GM12878 (cell line): ENCODE measurements at regions not wholly inside any gene's neighbourhood (a gene's known extent, or its start where the extent isn't known, plus 50 kb on each side); places are given as distances from the start of the nearest gene placed in this dataset.

Experiments used
- ATAC-seq: fragments of 200-7000 bp; cut with Tn5 transposase; 3 replicates; pipeline ENCODE4 v1.9.1; 2020; ENCODE audit warnings: mild to moderate bottlenecking, moderate library complexity
- BruUV-seq: library from RNA; stranded (reverse); fragments of 400-500 nt; replicated peaks from 2 replicates; lab custom pipeline; 2021; lab: Mats Ljungman, UMichigan
- CTCF ChIA-PET: fragments of 300-600 bp; sonication (Branson Sonifier 250); formaldehyde crosslinking; extraction: SDS; loops from one replicate; lab custom pipeline; 2021; ENCODE audit warnings: inconsistent platforms; lab: Yijun Ruan, JAX
- POLR2A ChIA-PET: fragments of 350-600 bp; formaldehyde crosslinking; extraction: SDS; loops from one replicate; lab custom pipeline; 2021; ENCODE audit warnings: inconsistent platforms; lab: Charles Lee
- RAD21 ChIA-PET: fragments of 300-600 bp; sonication (Branson Sonifier 250); formaldehyde crosslinking; loops from one replicate; lab custom pipeline; 2023; ENCODE audit warnings: antibody characterized with exemption; ENCODE audit not compliant: unreplicated experiment; lab: Charles Lee
- SMC1A ChIA-PET: fragments of 300-600 bp; sonication (Branson Sonifier 250); formaldehyde crosslinking; loops from one replicate; lab custom pipeline; 2023; ENCODE audit not compliant: unreplicated experiment, uncharacterized antibody; lab: Charles Lee
- DNase-seq: peaks from one replicate; pipeline ENCODE4 v3.0.0-alpha.2; 2011; ENCODE audit warnings: low read depth, low spot score
- FAIRE-seq: peaks from 3 replicates; lab custom pipeline; 2011; peaks lifted over from hg19 to GRCh38; lab: Jason Lieb, UNC
- H2AFZ ChIP-seq: 2 replicates; pipeline ENCODE4 v1.6.0; 2011; ENCODE audit warnings: low read depth, low read length, control low read depth; ENCODE audit not compliant: control insufficient read depth
- H3K27ac ChIP-seq: 2 replicates; pipeline ENCODE4 v1.5.1; 2011; ENCODE audit warnings: control low read depth; ENCODE audit not compliant: control insufficient read depth, insufficient read depth
- H3K27me3 ChIP-seq, 2 experiments: replicated peaks in 1 of 2; 2 replicates each; pipeline versions ENCODE4 v1.6.0 to v1.6.1; 2011; ENCODE audit warnings: low read length in 1 of 2; ENCODE audit not compliant: control insufficient read depth in 2 of 2, insufficient read depth in 2 of 2
- H3K36me3 ChIP-seq, 2 experiments: 2 replicates each; pipeline ENCODE4 v1.5.1; 2011; ENCODE audit warnings: low read length in 1 of 2; ENCODE audit not compliant: control insufficient read depth in 2 of 2, insufficient read depth in 2 of 2
- H3K4me1 ChIP-seq: 2 replicates; pipeline ENCODE4 v1.6.1; 2011; ENCODE audit warnings: mild to moderate bottlenecking, low read length, moderate library complexity, mixed read lengths; ENCODE audit not compliant: control insufficient read depth, insufficient read depth
- H3K4me2 ChIP-seq: 2 replicates; pipeline ENCODE4 v1.6.0; 2011; ENCODE audit warnings: control low read depth; ENCODE audit not compliant: control insufficient read depth, insufficient read depth
- H3K4me3 ChIP-seq: fragments of 200-600 bp; sonication (generic); 2 replicates; pipeline ENCODE4 v1.5.1; 2016
- H3K79me2 ChIP-seq: 2 replicates; pipeline ENCODE4 v1.6.0; 2011; ENCODE audit warnings: low read length; ENCODE audit not compliant: control insufficient read depth, insufficient read depth
- H3K9ac ChIP-seq: 2 replicates; pipeline ENCODE4 v1.8.0; 2011; ENCODE audit warnings: low read length, control low read depth, mixed read lengths; ENCODE audit not compliant: control insufficient read depth, insufficient read depth
- H3K9me3 ChIP-seq: replicated peaks from 3 replicates; pipeline ENCODE4 v1.5.1; 2011; ENCODE audit warnings: mild to moderate bottlenecking, low read length; ENCODE audit not compliant: control insufficient read depth, insufficient read depth
- H4K20me1 ChIP-seq: 2 replicates; pipeline ENCODE4 v1.6.0; 2011; ENCODE audit not compliant: control insufficient read depth, insufficient read depth
- ATF2 ChIP-seq: IDR thresholded peaks from 2 replicates; pipeline ENCODE4 v1.6.1; 2012; ENCODE audit warnings: low read length, inconsistent platforms
- CTCF ChIP-seq, 3 experiments: IDR thresholded peaks in 2 of 3; conservative IDR thresholded peaks in 1 of 3; 2 replicates each; pipeline ENCODE4 v1.5.1; 2011; ENCODE audit warnings: low read depth in 3 of 3, low read length in 3 of 3, mild to moderate bottlenecking in 3 of 3, control low read depth in 2 of 3, moderate library complexity in 2 of 3, inconsistent platforms in 1 of 3, mixed read lengths in 1 of 3; ENCODE audit not compliant: control insufficient read depth in 2 of 3, insufficient read depth in 1 of 3; ENCODE audit errors: extremely low read depth in 1 of 3
- FOS ChIP-seq: IDR thresholded peaks from 3 replicates; pipeline ENCODE4 v1.6.1; 2011; ENCODE audit warnings: borderline replicate concordance; ENCODE audit not compliant: insufficient read length; ENCODE audit errors: extremely low read depth
- HDGF ChIP-seq: fragments of 450-650 bp; IDR thresholded peaks from 2 replicates; pipeline ENCODE4 v1.6.1; 2016; ENCODE audit warnings: antibody characterized with exemption
- MYC ChIP-seq: IDR thresholded peaks from 2 replicates; pipeline ENCODE4 v1.6.1; 2011; ENCODE audit warnings: mild to moderate bottlenecking, low read length, moderate library complexity, inconsistent platforms; ENCODE audit not compliant: insufficient read depth, insufficient replicate concordance, insufficient read length, severe bottlenecking
- NFYB ChIP-seq: IDR thresholded peaks from 2 replicates; pipeline ENCODE4 v1.6.1; 2011; ENCODE audit warnings: low read depth, mild to moderate bottlenecking, low read length, improper control_type of control experiment, moderate library complexity; ENCODE audit not compliant: insufficient read depth
- RAD51 ChIP-seq: fragments of 450-650 bp; IDR thresholded peaks from 2 replicates; pipeline ENCODE4 v1.6.1; 2016; ENCODE audit warnings: moderate library complexity, mild to moderate bottlenecking, inconsistent platforms
- ZNF24 ChIP-seq: fragments of 450-650 bp; IDR thresholded peaks from 2 replicates; pipeline ENCODE4 v1.6.1; 2017; ENCODE audit warnings: antibody characterized with exemption, mild to moderate bottlenecking
- ZNF687 ChIP-seq: fragments of 450-650 bp; IDR thresholded peaks from 2 replicates; pipeline ENCODE4 v1.6.1; 2017; ENCODE audit warnings: mild to moderate bottlenecking, moderate library complexity
- WGBS: methylation state at CpG from one replicate; pipeline ENCODE4 v1.1.6; 2016; ENCODE audit warnings: low lambda C conversion rate; ENCODE audit not compliant: insufficient replicate concordance, insufficient coverage; ENCODE audit errors: missing lambda C conversion rate; 5-methylcytosine and 5-hydroxymethylcytosine counted together
- in situ Hi-C: fragments of 300-500 bp; cut with MboI; formaldehyde crosslinking; loops from 9 replicates; pipeline ENCODE4 v1.14.3; 2018; ENCODE audit warnings: mixed read lengths
- intact Hi-C: fragments of 100-400 bp; cut with micrococcal nuclease; formaldehyde crosslinking; loops from one replicate; pipeline ENCODE4 v1.14.2; 2022; ENCODE audit not compliant: unreplicated experiment

- ATAC-seq: no peak
- intact Hi-C loops: no loop called here
- Histone ChIP-seq H3K4me3 (no peak overlapping the region), H3K79me2 (no peaks in the 10 kb centered on the region), H3K9me3 (no peaks in the 10 kb centered on the region; the same call in 2 of the 3 replicates), H3K4me2 (no peak overlapping the region), H3K4me1 (no peaks in the 10 kb centered on the region), H3K9ac (no peak overlapping the region), H3K27me3 (no peaks in the 10 kb centered on the region), H4K20me1 (no peaks in the 10 kb centered on the region), H3K27ac (no peak overlapping the region), H2AFZ (no peak overlapping the region), H3K36me3 (no peaks in the 10 kb centered on the region)
- DNase-seq: no peak
- POLR2A ChIA-PET: no interaction called here
- in situ Hi-C loops: no loop called here
- CTCF ChIA-PET: interaction anchor here (0.5 kb wide), 1 partner anchor 240 kb away, joined by 3 read pairs; no protein-coding TSS in a partner anchor
- RAD21 ChIA-PET: no interaction called here
- no TSS peak for BruUV-seq
- peak; percentile 47 for FAIRE-seq
- WGBS: 17% methylated on average over 3 of the region's 3 CpGs
- SMC1A ChIA-PET: no interaction called here
- TF ChIP-seq MYC (no peak), RAD51 (no peak)
Measured at GRCh38 chr22:47655930-47656329, 893.5 kb downstream of the TBC1D22A start.

- CTCF ChIA-PET: no interaction called here
- Histone ChIP-seq H3K9me3 (no peaks in the 10 kb centered on the region; the same call in 2 of the 3 replicates), H3K36me3 (no peaks in the 10 kb centered on the region), H3K4me2 (no peak overlapping the region), H4K20me1 (no peaks in the 10 kb centered on the region), H3K79me2 (no peaks in the 10 kb centered on the region), H3K27ac (no peak overlapping the region), H2AFZ (no peak overlapping the region), H3K4me3 (no peak overlapping the region), H3K27me3 (no peaks in the 10 kb centered on the region), H3K9ac (no peak overlapping the region), H3K4me1 (no peaks in the 10 kb centered on the region)
- no peak for DNase-seq
- WGBS: 13% methylated on average over 5 of the region's 5 CpGs
- intact Hi-C loops (no loop called here), in situ Hi-C loops (no loop called here)
- POLR2A ChIA-PET: no interaction called here
- ATAC-seq: no peak
- RAD21 ChIA-PET: no interaction called here
- no TSS peak for BruUV-seq
- no peak for FAIRE-seq
- SMC1A ChIA-PET: no interaction called here
- TF ChIP-seq ATF2 (no peak), HDGF (no peak), ZNF24 (no peak), NFYB (no peak), CTCF (IDR thresholded peaks at IDR 0.05 in 2 of 3, conservative IDR thresholded peaks at IDR 0.05 in 1 of 3; ENCODE audit: control insufficient read depth in 2 of 3, extremely low read depth in 1 of 3, insufficient read depth in 1 of 3, low read depth in 3 of 3, low read length in 3 of 3) (no peak), RAD51 (no peak), ZNF687 (no peak), FOS (no peak)
Measured at GRCh38 chr22:47654922-47655491, 892.6 kb downstream of the TBC1D22A start.
